Lower leg skin (tissue), 4 donors: ENCODE measurements at regions not wholly inside any gene's neighbourhood (a gene's known extent, or its start where the extent isn't known, plus 50 kb on each side); places are given as distances from the start of the nearest gene placed in this dataset.
"Not testable (repeated sequence)": the region's sequence is repeated elsewhere in the genome, so short reads cannot be mapped to it uniquely, and the experiment has no call there.

Experiments
- DNase-seq, 2 donors: peaks; one replicate each; pipeline ENCODE4 v3.0.0-alpha.2; 2019; ENCODE audit warnings: low spot score in 2 of 2
- H3K4me3 ChIP-seq: fragments of 200-600 bp; sonication (generic); 2 replicates; pipeline ENCODE4 v1.5.1; 2017; ENCODE audit warnings: mild to moderate bottlenecking, low read depth; ENCODE audit not compliant: poor library complexity, severe bottlenecking
- CTCF ChIP-seq, 3 donors: fragments of 450-650 bp; IDR thresholded peaks; one replicate each; pipeline ENCODE4 v1.5.1; 2016; ENCODE audit warnings: antibody characterized with exemption in 3 of 3, mild to moderate bottlenecking in 3 of 3, moderate library complexity in 2 of 3
- POLR2A ChIP-seq, 2 donors: fragments of 450-650 bp; IDR thresholded peaks; one replicate each; pipeline ENCODE4 v1.6.1; 2016 to 2017; ENCODE audit warnings: antibody characterized with exemption in 2 of 2, mild to moderate bottlenecking in 1 of 2, moderate library complexity in 1 of 2
- WGBS, 2 donors: methylation state at CpG; one replicate each; pipeline ENCODE4 v1.1.5; 2018; 5-methylcytosine and 5-hydroxymethylcytosine counted together
- intact Hi-C: fragments of 100-400 bp; cut with DNase I; formaldehyde crosslinking; loops from one replicate; pipeline ENCODE4 v1.15.0; 2023; ENCODE audit warnings: low total_unique reads

GRCh38 chr15:22251422-22251821 lies 171.1 kb downstream of the OR4M2 start:
- no peak for DNase-seq
- intact Hi-C loops = no loop called here
- 46 to 58% methylated on average over 1 of the region's 1 CpG for WGBS, 2 donors
- no peak overlapping the region for H3K4me3 ChIP-seq
- TF ChIP-seq POLR2A (IDR thresholded peaks at IDR 0.05) = no peak
- TF ChIP-seq CTCF (IDR thresholded peaks at IDR 0.05) = no peak

GRCh38 chr15:22252047-22252446 lies 171.7 kb downstream of the OR4M2 start:
- intact Hi-C loops, DNase-seq, H3K4me3 ChIP-seq: not testable (repeated sequence)
- WGBS, 2 donors = 64% methylated on average over 4 of the region's 4 CpGs

- intact Hi-C loops, DNase-seq, H3K4me3 ChIP-seq: not testable (repeated sequence)
- 69 to 85% methylated on average over 7 of the region's 7 CpGs for WGBS, 2 donors
These were observed 172.2 kb downstream of the OR4M2 start for GRCh38 chr15:22252521-22252920.

- intact Hi-C loops, DNase-seq, H3K4me3 ChIP-seq: not testable (repeated sequence)
- WGBS, 2 donors = 78 to 82% methylated on average over 14 of the region's 14 CpGs
These were observed 172.8 kb downstream of the OR4M2 start for GRCh38 chr15:22253002-22253675.

- intact Hi-C loops = no loop called here
- no peak overlapping the region for H3K4me3 ChIP-seq
- 52 to 60% methylated on average over 7 to 8 of the region's 8 CpGs for WGBS, 2 donors
- no peak for DNase-seq
- no peak for TF ChIP-seq POLR2A (IDR thresholded peaks at IDR 0.05)
- no peak for TF ChIP-seq CTCF (IDR thresholded peaks at IDR 0.05)
These were observed 173.5 kb downstream of the OR4M2 start for GRCh38 chr15:22253676-22254408.

GRCh38 chr15:22254409-22255045 lies 174.2 kb downstream of the OR4M2 start:
- WGBS, 2 donors = 76% methylated on average over 8 to 14 of the region's 14 CpGs
- DNase-seq, intact Hi-C loops, H3K4me3 ChIP-seq: not testable (repeated sequence)

- DNase-seq, H3K4me3 ChIP-seq, intact Hi-C loops: not testable (repeated sequence)
- 75 to 80% methylated on average over 7 of the region's 7 CpGs for WGBS, 2 donors
These were observed 175.3 kb downstream of the OR4M2 start for GRCh38 chr15:22255606-22256005.

- 79 to 83% methylated on average over 20 of the region's 20 CpGs for WGBS, 2 donors
- DNase-seq, intact Hi-C loops, H3K4me3 ChIP-seq: not testable (repeated sequence)
These were observed 176.2 kb downstream of the OR4M2 start for GRCh38 chr15:22256389-22257046.
